Ectodermal cell (in vitro differentiated cells): ENCODE measurements at regions not wholly inside any gene's neighbourhood (a gene's known extent, or its start where the extent isn't known, plus 50 kb on each side); places are given as distances from the start of the nearest gene placed in this dataset.

Experiments
- H3K27ac ChIP-seq: 2 replicates; pipeline ENCODE4 v1.7.0; 2013; ENCODE audit warnings: mild to moderate bottlenecking, low read depth, low read length; ENCODE audit not compliant: insufficient read depth, poor library complexity, severe bottlenecking
- H3K27me3 ChIP-seq: 2 replicates; pipeline ENCODE4 v1.7.0; 2013; ENCODE audit warnings: mild to moderate bottlenecking, low read length; ENCODE audit not compliant: insufficient read depth, control insufficient read depth, poor library complexity, severe bottlenecking
- H3K36me3 ChIP-seq: one replicate; pipeline ENCODE4 v1.7.0; 2013; ENCODE audit warnings: low read length; ENCODE audit not compliant: control insufficient read depth, insufficient read depth
- H3K4me1 ChIP-seq: one replicate; pipeline ENCODE4 v1.7.0; 2013; ENCODE audit warnings: low read length; ENCODE audit not compliant: control insufficient read depth, insufficient read depth
- H3K4me3 ChIP-seq: 2 replicates; pipeline ENCODE4 v1.7.0; 2013; ENCODE audit warnings: low read depth, low read length, control low read depth; ENCODE audit not compliant: insufficient read depth
- H3K9me3 ChIP-seq: 2 replicates; pipeline ENCODE4 v1.7.0; 2013; ENCODE audit warnings: mild to moderate bottlenecking, low read length, moderate library complexity; ENCODE audit not compliant: control insufficient read depth
- WGBS, 2 experiments: methylation state at CpG; one replicate each; pipeline ENCODE4 v1.1.7; 2013; ENCODE audit warnings: missing lambda C conversion rate in 2 of 2; 5-methylcytosine and 5-hydroxymethylcytosine counted together

DNA sequence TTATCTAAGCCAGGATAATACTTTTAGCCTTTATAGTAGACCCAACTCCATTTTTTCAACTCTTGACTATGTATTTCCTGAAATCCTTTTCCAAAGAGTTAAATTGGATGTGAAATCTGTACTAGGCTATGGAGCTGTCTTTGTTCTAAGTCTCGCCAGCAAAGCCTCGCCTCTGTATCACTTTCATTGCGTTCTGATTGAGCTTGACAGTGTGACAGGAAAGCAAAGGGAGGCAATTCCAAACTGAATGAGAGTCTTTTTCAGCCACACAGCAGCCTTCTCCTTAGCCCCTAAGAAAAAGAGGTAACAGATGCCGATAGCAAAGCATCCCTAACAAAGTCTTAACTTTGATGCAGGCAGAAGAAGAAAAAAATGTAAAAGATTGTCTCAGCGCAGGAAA, 154.6 kb upstream of the OTX2 start:
- H3K9me3 ChIP-seq = no peaks in the 10 kb centered on the region
- no peak overlapping the region for H3K4me3 ChIP-seq
- H3K36me3 ChIP-seq = no peaks in the 10 kb centered on the region
- 31 to 46% methylated on average over 5 of the region's 5 CpGs for WGBS, 2 experiments
- no peaks in the 10 kb centered on the region for H3K27me3 ChIP-seq
- peaks cover 6% of the 10 kb centered on the region for H3K4me1 ChIP-seq
- no peak overlapping the region for H3K27ac ChIP-seq

DNA sequence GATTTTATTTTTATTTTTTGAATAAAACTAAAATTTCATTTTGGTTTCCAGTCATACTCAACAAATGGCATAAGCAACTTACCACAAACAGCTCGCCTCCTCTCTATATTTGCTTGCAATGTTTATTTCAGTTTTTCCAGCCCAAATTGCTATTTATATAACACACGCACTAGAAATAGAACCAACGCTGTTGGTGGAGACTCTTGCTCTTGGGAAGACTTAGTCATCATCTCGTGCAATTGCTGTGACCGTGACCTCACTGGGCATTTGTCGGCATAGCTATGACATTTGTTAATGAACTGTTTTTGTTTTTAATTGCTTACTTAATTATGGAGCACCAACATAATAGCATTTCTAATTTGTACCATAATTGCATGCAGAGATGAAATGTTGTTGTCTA, 153.1 kb upstream of the OTX2 start:
- Histone ChIP-seq H3K4me1 (peaks cover 6% of the 10 kb centered on the region), H3K27me3 (no peaks in the 10 kb centered on the region), H3K36me3 (no peaks in the 10 kb centered on the region), H3K4me3 (no peak overlapping the region), H3K27ac (no peak overlapping the region), H3K9me3 (no peaks in the 10 kb centered on the region)
- 91 to 96% methylated on average over 5 to 6 of the region's 6 CpGs for WGBS, 2 experiments

DNA sequence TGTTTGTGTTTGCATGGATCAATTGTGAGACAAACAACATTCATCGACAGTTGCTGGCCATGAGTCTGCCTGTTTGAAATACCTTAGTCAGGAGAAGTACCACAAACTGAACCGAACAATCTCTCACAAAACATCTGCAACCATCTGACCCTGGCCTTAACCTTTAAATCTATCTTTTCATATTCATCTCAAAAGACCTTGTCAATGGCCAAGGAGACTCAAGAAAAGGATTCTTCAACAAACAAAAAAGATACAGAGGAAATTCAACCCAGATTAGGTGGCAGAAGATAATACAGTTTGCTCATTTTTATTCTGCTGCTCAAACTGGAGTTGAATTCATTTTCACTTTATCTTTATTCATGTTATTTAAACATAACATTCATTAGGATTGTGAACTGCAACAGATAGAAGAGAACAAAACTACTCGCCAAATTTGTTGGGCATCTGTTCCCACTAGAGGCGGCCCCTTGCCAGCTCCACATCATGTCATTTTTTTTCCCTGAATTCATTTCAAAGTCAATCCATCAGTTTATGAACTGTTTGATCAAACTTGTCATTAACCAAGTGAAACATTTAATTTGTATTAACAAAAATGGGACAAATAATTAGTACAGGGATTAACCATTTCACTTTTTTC, 152.3 kb upstream of the OTX2 start:
- 89 to 95% methylated on average over 4 of the region's 4 CpGs for WGBS, 2 experiments

DNA sequence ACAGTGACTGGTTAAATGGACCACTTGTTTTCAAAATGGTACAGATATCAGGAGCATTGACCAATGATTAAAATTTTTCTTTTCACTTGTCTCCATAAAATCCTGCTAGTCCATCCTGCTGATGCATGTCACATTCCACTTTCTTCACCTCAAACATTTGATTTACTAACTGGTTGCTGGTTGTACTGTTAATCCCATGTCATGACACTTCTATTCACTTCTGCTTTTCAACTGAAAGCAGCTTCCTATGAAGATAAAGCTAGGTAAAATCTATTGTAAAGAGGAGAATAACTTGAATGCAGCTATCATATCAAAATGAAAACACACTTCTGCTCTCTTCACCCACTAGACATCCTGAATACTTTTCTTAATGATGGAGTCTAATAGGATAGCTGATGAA, 149.6 kb upstream of the OTX2 start:
- Histone ChIP-seq H3K36me3 (no peaks in the 10 kb centered on the region), H3K9me3 (no peaks in the 10 kb centered on the region), H3K4me3 (no peak overlapping the region), H3K27me3 (no peaks in the 10 kb centered on the region), H3K4me1 (no peaks in the 10 kb centered on the region), H3K27ac (no peak overlapping the region)

More for the DNA sequence above, 152.3 kb upstream of the OTX2 start:
- Histone ChIP-seq H3K9me3 (no peaks in the 10 kb centered on the region), H3K27me3 (no peaks in the 10 kb centered on the region), H3K27ac (no peak overlapping the region), H3K4me3 (no peak overlapping the region), H3K4me1 (peaks cover 6% of the 10 kb centered on the region), H3K36me3 (no peaks in the 10 kb centered on the region)

DNA sequence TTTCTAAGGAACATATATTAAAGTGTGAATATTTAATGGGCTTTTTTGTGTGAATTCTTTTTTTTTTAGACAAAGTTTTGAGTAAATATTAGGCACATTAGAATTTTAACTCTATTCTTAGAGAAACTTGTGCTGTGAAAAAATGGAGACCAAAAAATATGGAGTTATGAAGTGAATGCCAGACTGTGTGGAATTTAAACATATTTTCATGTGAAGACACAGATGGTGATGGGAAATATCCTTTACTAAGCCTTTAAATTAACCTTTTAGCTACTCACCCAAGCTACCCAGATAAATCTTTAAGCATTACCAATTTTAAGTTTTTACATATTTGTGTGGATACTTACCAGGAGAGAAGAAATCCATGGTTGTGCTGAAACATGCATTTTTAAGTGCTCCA, 148.8 kb upstream of the OTX2 start:
- Histone ChIP-seq H3K4me3 (no peak overlapping the region), H3K27ac (no peak overlapping the region), H3K36me3 (no peaks in the 10 kb centered on the region), H3K27me3 (no peaks in the 10 kb centered on the region), H3K9me3 (no peaks in the 10 kb centered on the region), H3K4me1 (peaks cover 1% of the 10 kb centered on the region)

DNA sequence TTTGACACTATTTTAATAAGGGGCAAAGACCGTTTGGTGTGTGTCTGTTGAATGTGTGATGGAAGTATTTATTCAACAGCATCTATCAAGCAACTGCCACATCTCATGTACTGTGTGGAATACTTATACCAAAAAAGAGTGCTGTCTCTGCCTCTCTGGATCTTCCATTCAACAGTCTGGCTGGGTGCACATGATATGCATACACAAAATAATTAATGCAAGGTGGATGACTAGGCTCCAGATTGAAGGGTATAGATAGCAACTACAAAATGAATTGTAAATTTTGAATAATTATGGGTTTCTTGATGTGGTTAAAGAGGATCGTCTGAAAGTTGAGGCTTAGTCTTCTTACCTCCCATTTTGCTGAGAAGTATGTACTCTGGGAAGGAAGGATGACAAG, 145.9 kb upstream of the OTX2 start:
- Histone ChIP-seq H3K27me3 (no peaks in the 10 kb centered on the region), H3K9me3 (no peaks in the 10 kb centered on the region), H3K27ac (no peak overlapping the region), H3K4me1 (peaks cover 16% of the 10 kb centered on the region), H3K36me3 (no peaks in the 10 kb centered on the region), H3K4me3 (no peak overlapping the region)
- 83 to 100% methylated on average over 2 of the region's 2 CpGs for WGBS, 2 experiments

DNA sequence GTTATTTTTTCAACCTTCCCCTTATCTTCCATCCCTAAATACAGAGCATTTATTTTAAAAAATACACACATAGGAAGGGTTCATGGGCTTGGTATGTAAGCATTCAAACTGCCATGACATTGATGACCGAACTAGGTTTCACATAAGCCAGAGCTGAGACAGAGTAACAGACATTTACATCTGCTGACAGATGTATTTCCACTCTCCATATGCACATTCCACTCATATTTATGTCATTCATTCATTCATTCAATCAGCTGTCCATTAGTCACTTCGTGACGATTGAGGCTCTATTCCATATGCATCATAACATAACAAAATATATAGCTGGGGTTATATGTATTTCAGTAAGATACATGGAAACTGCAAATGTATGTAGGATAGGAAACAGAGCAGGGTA, 145.5 kb upstream of the OTX2 start:
- Histone ChIP-seq H3K27me3 (no peaks in the 10 kb centered on the region), H3K36me3 (no peaks in the 10 kb centered on the region), H3K9me3 (no peaks in the 10 kb centered on the region), H3K27ac (no peak overlapping the region), H3K4me3 (no peak overlapping the region), H3K4me1 (peaks cover 16% of the 10 kb centered on the region)
- 76 to 96% methylated on average over 1 to 3 of the region's 3 CpGs for WGBS, 2 experiments

DNA sequence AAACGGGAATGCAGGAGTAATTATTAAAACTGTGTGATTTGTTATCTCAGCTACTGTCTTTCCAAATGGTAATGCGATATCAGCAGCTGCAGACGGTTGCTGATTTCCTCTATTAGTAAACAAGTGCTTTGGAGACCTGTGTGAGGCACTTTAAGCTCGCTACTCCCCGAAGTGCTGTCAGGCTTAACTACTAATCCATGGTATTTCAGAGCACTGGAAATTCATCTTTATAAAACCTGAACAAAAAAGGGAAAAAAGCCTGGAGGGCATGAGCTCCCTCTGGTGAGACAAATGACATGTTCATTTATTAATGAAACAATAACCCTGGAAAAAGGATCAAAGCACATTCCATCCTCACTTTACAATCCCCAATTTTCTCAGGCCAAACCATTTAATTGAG, 143.6 kb upstream of the OTX2 start:
- H3K9me3 ChIP-seq = no peaks in the 10 kb centered on the region
- no peaks in the 10 kb centered on the region for H3K36me3 ChIP-seq
- H3K4me1 ChIP-seq = peaks cover 16% of the 10 kb centered on the region
- no peak overlapping the region for H3K27ac ChIP-seq
- no peaks in the 10 kb centered on the region for H3K27me3 ChIP-seq
- WGBS, 2 experiments = 62 to 69% methylated on average over 5 of the region's 5 CpGs
- no peak overlapping the region for H3K4me3 ChIP-seq

DNA sequence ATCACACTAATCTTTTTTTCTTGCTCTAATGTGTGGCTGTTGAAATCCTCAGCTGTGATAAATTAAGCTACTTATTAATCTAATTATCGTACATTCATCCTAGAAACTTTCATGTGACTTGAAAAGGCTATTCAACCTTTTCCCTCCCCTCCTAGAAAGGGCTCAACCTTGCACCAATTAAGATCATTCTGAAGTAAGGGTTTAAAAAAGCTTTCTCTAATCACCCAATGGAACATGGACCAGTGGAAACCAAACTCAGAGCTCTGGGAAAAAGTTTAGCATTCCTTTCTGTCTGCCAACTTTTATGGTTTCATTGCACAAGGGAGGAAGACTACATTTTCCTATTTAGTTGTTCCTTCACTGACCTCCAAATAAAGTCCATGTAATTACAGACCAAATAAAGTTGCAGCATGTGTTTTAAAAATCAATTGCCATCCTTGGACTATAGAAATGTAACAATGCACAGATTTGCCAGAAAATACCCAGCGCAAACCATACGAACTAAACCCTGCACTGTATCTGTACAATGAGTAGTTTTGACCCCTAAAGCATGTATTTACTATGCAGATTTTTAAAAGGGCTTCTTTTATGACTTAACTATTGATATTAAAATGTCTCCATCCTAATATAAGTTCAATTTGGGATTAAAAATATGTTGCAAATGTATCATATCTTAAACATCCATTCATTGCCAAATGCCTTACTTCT, 142.6 kb upstream of the OTX2 start:
- no peaks in the 10 kb centered on the region for H3K9me3 ChIP-seq
- no peaks in the 10 kb centered on the region for H3K36me3 ChIP-seq
- WGBS, 2 experiments = 91 to 97% methylated on average over 3 of the region's 3 CpGs
- H3K27ac ChIP-seq = no peak overlapping the region
- H3K4me1 ChIP-seq = peaks cover 16% of the 10 kb centered on the region
- no peak overlapping the region for H3K4me3 ChIP-seq
- H3K27me3 ChIP-seq = no peaks in the 10 kb centered on the region

DNA sequence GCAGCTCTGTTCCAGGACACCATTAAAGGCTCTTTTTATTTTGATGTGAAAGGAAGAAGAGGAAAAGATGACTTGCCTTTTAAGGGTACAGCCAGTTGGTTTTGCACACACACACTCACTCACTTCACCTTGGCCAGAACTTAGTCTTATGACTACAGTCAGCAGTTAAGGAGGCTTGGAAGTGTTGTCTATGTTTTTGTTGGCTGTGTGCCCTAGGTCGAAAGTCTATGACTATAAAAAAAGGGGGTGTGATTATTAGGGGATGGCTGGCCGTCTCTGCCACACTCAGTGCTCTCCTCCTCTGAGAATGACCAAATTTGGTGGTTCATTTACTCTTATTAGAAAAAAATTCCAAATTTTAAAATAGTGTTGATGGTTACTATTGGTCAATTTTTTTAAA, 139.5 kb upstream of the OTX2 start:
- Histone ChIP-seq H3K27me3 (no peaks in the 10 kb centered on the region), H3K4me1 (peaks cover 22% of the 10 kb centered on the region), H3K27ac (no peak overlapping the region), H3K36me3 (no peaks in the 10 kb centered on the region), H3K4me3 (no peak overlapping the region), H3K9me3 (no peaks in the 10 kb centered on the region)
- WGBS, 2 experiments = 92 to 100% methylated on average over 1 to 2 of the region's 2 CpGs
